NCI-H69 (cell line): ENCODE measurements at regions not wholly inside any gene's neighbourhood (a gene's known extent, or its start where the extent isn't known, plus 50 kb on each side); places are given as distances from the start of the nearest gene placed in this dataset.
"Not testable (repeated sequence)": the region's sequence is repeated elsewhere in the genome, so short reads cannot be mapped to it uniquely, and the experiment has no call there.

Experiments used
- DNase-seq: peaks from one replicate; lab custom pipeline; 2025; lab: John Stamatoyannopoulos, UW

DNA sequence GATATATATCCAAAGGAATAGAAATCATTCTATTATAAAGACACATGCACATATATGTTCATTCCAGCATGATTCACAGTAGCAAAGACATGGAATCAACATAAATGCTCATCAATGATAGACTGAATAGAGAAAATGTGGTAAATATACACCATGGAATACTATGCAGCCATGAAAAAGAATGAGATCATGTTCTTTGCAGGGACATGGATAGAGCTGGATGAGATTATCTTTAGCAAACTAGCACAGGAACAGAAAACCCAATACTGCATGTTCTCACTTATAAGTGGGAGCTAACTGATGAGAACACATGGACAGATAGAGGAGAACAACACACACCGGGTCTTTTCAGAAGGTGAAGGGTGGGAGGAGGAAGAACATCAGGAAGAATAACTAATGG is 1318.6 kb downstream of the PCDH19 start:
- no peak for DNase-seq

DNA sequence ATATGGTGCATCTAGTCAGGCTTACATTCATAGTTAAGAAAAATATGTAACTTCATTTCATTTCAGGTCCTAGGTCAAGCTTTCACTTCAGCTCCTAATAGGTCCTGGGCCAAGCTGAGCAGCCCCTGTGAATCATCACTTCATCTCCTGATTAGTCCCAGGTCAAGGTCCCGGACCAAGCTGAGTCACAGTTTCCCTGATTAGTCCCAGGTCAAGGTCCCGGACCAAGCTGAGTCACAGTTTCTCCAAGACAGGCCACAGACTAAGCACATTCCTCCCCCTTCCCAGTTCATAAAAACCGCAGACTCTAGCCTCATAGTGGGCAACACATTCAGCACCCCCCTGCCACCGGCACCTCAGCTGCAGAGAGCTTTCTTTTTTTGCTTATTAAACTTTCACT is 1331.8 kb downstream of the PCDH19 start:
- no peak for DNase-seq

DNA sequence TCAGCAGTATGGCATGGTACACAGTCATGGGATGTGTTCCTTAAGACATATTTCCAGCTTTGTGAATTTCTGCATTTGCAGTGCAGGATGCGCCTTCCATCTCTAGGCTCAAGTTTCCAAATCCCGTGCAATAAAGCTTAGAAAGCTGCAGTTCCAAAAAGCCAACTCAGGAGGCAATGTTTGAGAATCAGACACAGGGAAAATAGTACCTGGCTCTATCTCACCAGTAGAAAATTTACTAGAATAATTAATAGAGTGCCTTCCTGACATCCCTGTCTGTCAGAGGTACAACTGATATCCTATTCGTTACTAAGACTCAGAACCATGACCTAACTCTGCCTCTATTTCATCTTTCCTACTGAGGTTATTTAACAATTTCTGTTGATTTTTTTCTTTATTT is 1333.0 kb downstream of the PCDH19 start:
- DNase-seq = no peak

DNA sequence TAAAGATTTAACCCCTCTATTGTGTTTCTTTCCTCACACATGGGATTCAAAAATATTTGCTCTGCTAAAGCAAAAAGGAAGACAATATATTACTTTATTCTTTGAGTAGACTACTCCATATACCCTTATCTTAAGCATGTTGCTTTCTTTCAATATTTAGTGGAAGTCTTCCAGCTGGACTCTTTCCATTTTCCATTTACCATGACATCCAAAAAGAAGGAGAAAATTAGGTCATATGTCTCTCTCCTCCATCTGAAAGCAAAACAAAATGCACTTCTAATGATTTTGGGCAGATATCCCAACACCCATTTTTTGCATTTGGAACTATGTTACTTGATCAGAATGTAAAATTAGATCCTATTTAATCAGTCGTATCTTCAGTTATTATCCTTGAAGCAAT is 1336.5 kb downstream of the PCDH19 start:
- no peak for DNase-seq

DNA sequence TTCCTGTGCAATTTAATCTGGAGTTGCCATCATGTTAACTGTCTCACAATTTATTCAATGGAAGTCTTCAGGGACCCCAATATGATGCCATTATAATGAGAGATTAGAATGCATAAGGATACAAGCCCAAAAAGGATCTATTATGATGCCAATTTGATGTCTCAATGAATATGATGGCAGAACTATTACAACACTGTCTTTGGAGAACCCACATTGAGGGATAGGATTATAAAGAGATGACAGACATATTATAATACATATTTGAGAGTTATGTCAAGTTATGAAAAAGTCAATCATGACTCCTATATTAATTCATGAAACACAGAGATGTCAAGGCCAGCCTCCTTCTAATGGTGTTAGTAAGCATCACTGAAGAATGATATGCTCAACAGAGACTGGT is 1358.4 kb downstream of the PCDH19 start:
- DNase-seq = no peak

DNA sequence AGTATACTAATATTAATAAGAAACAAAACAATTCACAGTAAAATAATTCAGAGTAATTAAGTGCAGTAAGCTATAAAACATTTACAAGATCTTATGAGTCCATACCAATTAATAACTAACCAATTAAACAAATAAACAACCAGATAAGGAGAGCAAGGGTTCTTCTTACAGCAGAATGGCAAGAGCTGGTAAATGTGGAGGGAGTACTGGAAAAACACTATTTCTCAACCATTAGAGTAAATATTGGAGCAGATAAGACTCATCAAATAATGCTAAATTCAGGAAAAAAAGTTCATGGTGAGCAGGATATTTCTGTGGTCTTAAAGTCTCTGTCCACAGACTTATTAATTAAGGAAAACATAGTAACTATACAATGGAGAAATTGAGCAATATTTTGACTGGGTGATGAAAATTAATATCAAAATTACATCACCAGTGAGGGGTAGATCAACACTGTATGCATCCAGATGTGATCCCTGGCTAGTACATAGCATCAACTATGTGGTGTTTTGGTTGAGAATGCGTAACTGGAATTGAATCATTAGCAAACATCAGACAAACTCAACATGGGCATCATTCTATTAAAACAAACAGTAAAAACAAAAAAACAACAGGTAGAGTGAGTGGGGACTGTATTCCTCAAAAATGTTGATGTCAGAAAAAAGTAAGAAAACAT is 1376.7 kb downstream of the PCDH19 start:
- no peak for DNase-seq

DNA sequence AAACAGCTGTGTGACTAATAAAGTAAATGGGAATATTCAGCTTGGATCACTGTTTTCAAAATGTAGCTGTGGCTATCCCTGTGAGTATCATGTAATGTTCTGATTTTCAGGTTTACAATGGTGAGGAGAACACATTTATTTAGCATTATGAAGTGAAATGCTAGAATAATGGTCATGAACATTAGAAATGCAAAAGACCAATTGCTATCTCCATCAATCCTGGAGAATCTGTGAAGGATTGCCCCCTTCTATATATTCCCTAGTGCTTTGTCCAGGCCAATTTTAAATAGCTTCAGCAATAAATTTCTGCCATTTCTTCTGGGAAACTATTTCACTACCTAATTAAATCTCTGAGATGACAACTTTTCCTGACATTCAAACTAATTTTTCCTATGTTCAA is 1399.1 kb downstream of the PCDH19 start:
- DNase-seq = no peak

DNA sequence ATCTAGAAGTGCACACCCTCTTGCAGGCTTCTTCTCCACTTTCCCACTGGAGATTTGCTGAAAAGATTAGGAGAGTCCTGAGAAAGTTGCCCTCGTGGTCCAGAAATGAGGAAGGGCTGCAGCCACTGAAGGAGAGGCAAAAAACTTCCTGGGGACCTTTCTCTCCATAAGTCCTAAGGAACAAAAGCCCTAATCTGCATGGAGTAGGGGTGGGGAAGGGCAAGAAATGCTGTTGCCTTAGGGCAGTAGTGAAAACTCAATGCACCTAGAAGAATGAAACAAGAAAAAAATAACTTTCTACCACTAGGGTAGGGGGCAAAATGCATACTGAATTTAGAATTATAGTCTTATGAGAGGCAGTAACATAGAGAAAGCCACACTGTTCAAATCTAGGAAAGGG is 1408.8 kb downstream of the PCDH19 start:
- no peak for DNase-seq

DNA sequence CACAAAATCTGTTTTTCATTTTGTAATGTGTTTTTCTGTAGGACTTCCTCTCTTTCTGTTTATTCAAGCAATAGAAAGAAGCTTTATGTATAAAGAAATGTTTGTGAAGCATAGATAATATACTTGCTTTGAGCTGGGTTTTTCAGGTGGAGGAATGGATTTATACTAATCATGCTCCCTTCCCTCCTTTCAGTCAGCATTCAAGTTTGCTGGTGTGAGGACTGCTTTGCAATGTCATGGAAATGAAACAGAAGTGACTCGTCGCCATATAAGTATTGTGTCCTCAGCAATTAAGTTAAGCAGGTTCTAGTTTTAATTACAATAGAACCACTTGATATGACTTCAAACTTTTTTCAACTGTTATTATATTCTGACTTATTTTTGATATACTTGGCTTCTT is 1447.1 kb downstream of the PCDH19 start:
- no peak for DNase-seq

DNA sequence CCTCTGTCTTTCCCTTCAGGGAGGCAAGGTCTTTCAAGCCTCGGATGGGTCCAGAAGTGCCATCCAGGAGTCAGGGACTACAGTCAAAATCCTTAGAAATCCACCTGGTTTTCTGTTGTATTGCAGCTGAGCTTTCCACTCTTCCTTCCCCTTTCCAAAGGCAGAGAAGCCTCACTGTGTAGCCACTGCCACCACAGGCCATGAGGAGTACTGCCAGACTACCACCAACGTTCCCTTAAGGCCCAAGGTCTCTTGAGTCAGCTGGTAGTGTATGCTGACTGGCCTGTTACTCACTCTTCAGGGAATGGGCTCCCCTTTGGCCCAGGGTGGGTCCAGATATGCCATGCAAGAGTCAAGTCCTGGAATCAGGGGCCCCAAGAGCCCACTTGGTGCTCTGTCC is 1454.1 kb downstream of the PCDH19 start:
- DNase-seq = no peak

DNA sequence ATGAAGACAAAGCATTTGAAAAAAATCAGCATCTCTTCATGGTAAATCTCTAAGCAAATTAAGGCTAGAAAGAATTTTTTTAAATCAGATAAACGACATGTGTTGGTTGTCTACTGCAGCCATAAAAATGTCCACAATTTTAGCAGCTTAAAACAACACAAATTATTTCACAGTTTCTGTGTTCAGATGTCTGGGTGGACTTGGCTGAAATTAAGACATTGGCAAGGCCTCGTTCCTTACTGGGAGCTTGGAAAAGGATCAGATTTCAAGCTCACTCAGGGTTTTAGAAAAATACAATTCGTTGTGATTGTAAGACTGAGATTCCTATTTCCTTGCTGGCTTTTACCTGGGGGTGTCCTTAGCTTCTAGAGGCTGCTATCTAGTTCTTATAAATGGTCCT is 1470.6 kb downstream of the PCDH19 start:
- no peak for DNase-seq

DNA sequence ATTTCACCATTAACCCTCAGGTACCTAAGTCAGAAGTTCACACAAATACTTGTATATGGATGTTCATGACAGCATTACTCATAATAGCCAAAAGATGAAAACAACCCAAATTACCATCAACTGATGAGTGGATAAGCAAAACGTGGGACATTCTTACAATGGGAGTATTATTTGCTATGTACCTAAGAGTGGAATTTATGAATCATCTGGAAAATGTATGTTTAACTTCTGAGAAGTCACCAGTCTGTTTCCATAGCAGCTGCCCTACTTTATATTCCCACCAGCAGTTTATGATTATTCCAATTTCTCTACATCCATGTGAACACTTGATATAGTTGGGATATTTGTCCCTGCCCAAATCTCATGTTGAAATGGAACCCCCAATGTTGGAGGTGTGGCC is 1478.9 kb downstream of the PCDH19 start:
- DNase-seq = no peak

DNA sequence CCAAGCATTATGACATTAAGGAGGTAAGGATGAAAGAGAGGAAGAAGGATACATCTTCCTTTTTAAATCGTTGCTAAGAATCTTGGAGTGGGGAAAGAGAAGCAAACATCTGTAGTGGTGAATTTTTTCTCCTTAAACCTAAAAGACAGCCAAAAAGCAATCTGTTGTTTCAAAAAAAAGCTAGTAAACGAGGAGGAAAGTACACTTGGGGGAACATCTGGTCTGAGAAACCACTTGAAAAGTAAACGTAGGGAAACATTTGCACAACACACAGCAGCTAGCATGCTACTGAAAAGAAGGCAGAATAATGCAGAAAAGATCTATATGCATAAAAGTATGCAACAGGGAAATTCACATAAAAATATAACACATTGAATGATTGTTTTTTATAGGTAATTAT is 1485.6 kb downstream of the PCDH19 start:
- no peak for DNase-seq

DNA sequence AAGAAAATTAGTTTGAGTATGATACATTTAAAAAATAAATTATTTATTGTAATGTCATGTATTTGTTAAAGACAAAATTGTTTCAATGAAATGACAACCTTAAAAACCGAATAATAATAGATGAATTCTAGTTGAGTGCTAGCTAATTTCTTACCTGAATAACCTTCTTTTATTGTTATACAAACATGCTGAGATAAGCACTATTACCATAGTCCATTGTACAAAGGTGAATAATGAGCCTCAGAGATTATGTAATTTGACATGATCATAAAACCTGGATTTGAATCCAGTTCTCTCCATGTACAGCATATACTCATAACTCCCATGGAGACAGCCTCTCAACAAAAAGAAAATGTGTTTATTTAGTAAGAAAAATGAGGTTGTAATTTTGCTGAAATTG is 1512.9 kb downstream of the PCDH19 start:
- DNase-seq = no peak

DNA sequence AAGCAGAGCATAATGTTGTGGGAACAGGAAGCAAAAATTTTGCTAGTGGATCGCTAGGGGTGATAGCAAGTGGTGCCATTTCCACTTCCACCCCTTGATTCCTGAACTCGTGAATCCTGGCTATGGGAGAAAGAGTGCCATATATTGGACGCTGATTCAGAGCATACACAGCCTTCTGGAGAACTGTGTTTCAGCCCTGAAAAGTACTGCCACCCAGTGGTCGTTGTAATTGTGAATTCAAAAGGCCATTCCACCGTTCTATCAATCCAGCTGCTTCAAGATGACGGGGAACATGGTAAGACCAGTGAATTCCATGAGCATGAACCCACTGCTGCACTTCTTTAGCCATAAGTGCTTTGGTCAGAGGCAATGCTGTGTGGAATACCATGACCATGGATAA is 1559.4 kb downstream of the PCDH19 start:
- not testable (repeated sequence) for DNase-seq
